Cardiac muscle cell (in vitro differentiated cells and primary cell): ENCODE measurements at regions not wholly inside any gene's neighbourhood (a gene's known extent, or its start where the extent isn't known, plus 50 kb on each side); places are given as distances from the start of the nearest gene placed in this dataset.

Experiments
- DNase-seq, 2 donors: peaks; one replicate each; pipeline versions ENCODE4 v3.0.0 to v3.0.0-alpha.2; 2010 to 2017; ENCODE audit warnings: low read depth in 1 of 2, low spot score in 1 of 2
- H3K27ac ChIP-seq: fragments of 200-600 bp; sonication (generic); 2 replicates; pipeline ENCODE4 v1.5.1; 2016
- H3K27me3 ChIP-seq: fragments of 200-600 bp; sonication (generic); 2 replicates; pipeline ENCODE4 v1.6.0; 2016; ENCODE audit warnings: control low read depth
- H3K36me3 ChIP-seq: fragments of 200-600 bp; sonication (generic); 2 replicates; pipeline ENCODE4 v1.5.1; 2016; ENCODE audit warnings: control low read depth
- H3K4me1 ChIP-seq: fragments of 200-600 bp; sonication (generic); 2 replicates; pipeline ENCODE4 v1.8.1; 2017; ENCODE audit warnings: low read depth, mild to moderate bottlenecking, mixed run types
- H3K4me3 ChIP-seq: fragments of 200-600 bp; sonication (generic); 2 replicates; pipeline ENCODE4 v1.5.1; 2016; ENCODE audit warnings: mild to moderate bottlenecking
- H3K9me3 ChIP-seq: fragments of 200-600 bp; sonication (generic); 2 replicates; pipeline ENCODE4 v1.5.1; 2017; ENCODE audit warnings: low read depth, mild to moderate bottlenecking, control low read depth
- CTCF ChIP-seq: IDR thresholded peaks from 2 replicates; pipeline ENCODE4 v1.5.1; 2012; ENCODE audit warnings: low read depth, mild to moderate bottlenecking, low read length

- H3K4me1 ChIP-seq, result no peaks in the 10 kb centered on the region
- DNase-seq, result no peak
- no peak overlapping the region for H3K4me3 ChIP-seq
- H3K27ac ChIP-seq, result no peak overlapping the region
- H3K36me3 ChIP-seq, result no peaks in the 10 kb centered on the region
- TF ChIP-seq CTCF, result no peak
- no peaks in the 10 kb centered on the region for H3K27me3 ChIP-seq
- no peaks in the 10 kb centered on the region for H3K9me3 ChIP-seq
Observed at GRCh38 chr20:16626849-16627248, 53.6 kb upstream of the KIF16B start.

- H3K27me3 ChIP-seq, result no peaks in the 10 kb centered on the region
- no peaks in the 10 kb centered on the region for H3K9me3 ChIP-seq
- H3K4me1 ChIP-seq, result no peaks in the 10 kb centered on the region
- TF ChIP-seq CTCF, result no peak
- H3K36me3 ChIP-seq, result no peaks in the 10 kb centered on the region
- no peak overlapping the region for H3K27ac ChIP-seq
- DNase-seq, result no peak
- no peak overlapping the region for H3K4me3 ChIP-seq
Observed at GRCh38 chr20:16624106-16624505, 50.9 kb upstream of the KIF16B start.
